Heart left ventricle (tissue), 16 donors: ENCODE measurements at regions not wholly inside any gene's neighbourhood (a gene's known extent, or its start where the extent isn't known, plus 50 kb on each side); places are given as distances from the start of the nearest gene placed in this dataset.

Experiments
- ATAC-seq, 4 donors: fragments of 200-7000 bp; cut with Tn5 transposase; one replicate each; pipeline ENCODE4 v1.9.1; 2020 to 2022; ENCODE audit warnings: moderate library complexity in 4 of 4, mild to moderate bottlenecking in 3 of 4, moderate number of reproducible peaks in 1 of 4
- DNase-seq, 5 donors: peaks; one replicate each; pipeline ENCODE4 v3.0.0-alpha.2; 2020
- H3K27ac ChIP-seq, 12 donors: fragments of 200-600 bp; sonication (generic) in 4 of 12; one replicate each; pipeline versions ENCODE4 v1.5.0 to v1.8.0; 2016 to 2022; ENCODE audit warnings: mild to moderate bottlenecking in 2 of 12
- H3K27me3 ChIP-seq, 9 donors: fragments of 200-600 bp; sonication (generic) in 2 of 9; one replicate each; pipeline versions ENCODE4 v1.5.1 to v1.8.0; 2016 to 2022; ENCODE audit warnings: mild to moderate bottlenecking in 3 of 9
- H3K36me3 ChIP-seq, 9 donors: fragments of 200-600 bp; sonication (generic) in 2 of 9; one replicate each; pipeline versions ENCODE4 v1.5.0 to v1.8.0; 2018 to 2022; ENCODE audit warnings: mild to moderate bottlenecking in 2 of 9
- H3K4me1 ChIP-seq, 12 donors: fragments of 200-600 bp; sonication (generic) in 4 of 12; one replicate each; pipeline versions ENCODE4 v1.5.0 to v1.8.0; 2016 to 2022; ENCODE audit warnings: mild to moderate bottlenecking in 3 of 12
- H3K4me3 ChIP-seq, 12 donors: fragments of 200-600 bp; sonication (generic) in 4 of 12; one replicate each; pipeline versions ENCODE4 v1.5.0 to v1.8.0; 2017 to 2022; ENCODE audit warnings: mild to moderate bottlenecking in 9 of 12, moderate library complexity in 4 of 12
- H3K9me3 ChIP-seq, 12 donors: fragments of 200-600 bp; sonication (generic) in 4 of 12; one replicate each; pipeline versions ENCODE4 v1.5.0 to v1.8.0; 2016 to 2022; ENCODE audit warnings: mild to moderate bottlenecking in 1 of 12
- POLR2A ChIP-seq, 2 donors: fragments of 450-650 bp; IDR thresholded peaks; one replicate each; pipeline ENCODE4 v1.6.1; 2017; ENCODE audit warnings: antibody characterized with exemption in 2 of 2, mild to moderate bottlenecking in 2 of 2, moderate library complexity in 2 of 2
- WGBS, 4 donors: extraction: QIAGEN DNeasy Blood & Tissue Kit in 2 of 4; methylation state at CpG; one replicate each; pipeline versions ENCODE4 v1.1.5 to v1.1.7; 2013 to 2018; 5-methylcytosine and 5-hydroxymethylcytosine counted together
- intact Hi-C, 10 donors: fragments of 100-400 bp; cut with DNase I; formaldehyde crosslinking; loops; one replicate each; pipeline versions ENCODE4 v1.11.1 to v1.14.2; 2022
- TF ChIP-seq, protein P1 (sequence below), 12 donors: fragments of 200-600 bp; sonication (generic) in 4 of 12; IDR thresholded peaks; one replicate each; pipeline versions ENCODE4 v1.5.0 to v1.8.0; 2018 to 2022; ENCODE audit warnings: antibody characterized with exemption in 12 of 12, mild to moderate bottlenecking in 5 of 12
- donor health status: ischemic (EF 13 %, LVEDD 7.1; RV severe dilation, severe dysfunction).
- donor health status: healthy with polysubstance abuse.
- donor health status: DM: no; HTN: yes; CAD: no.
- donor health status: DM: no; HTN: no; CAD: no.
- donor health status: ischemic (EF 25% LVEDD 6.9; RV normal size, moderate dysfunction).
- donor health status: ischemic (EF 25% LVEDD 5.7; RV mildly dilated, moderate dysfunction).
- donor health status: healthy.
- donor health status: DM: yes; HTN: yes; CAD: no.
- donor health status: ischemic (EF 35%, LVEDD 5.7; RV mildly dilated, moderate dysfunction).
- donor health status: nonischemic (EF 11% LVEDD 7.7; RV severe dilation, severe dysfunction).
- donor health status: DM: yes; HTN: yes; CAD: no.
- donor health status: PGD.
- donor health status: ischemic (EF 29% LVEDD 5.4; RV normal size, mild dysfunction).
- donor health status: nonischemic (EF 23%, LVEDD 6.1; RV moderate dilation, normal function).

DNA sequence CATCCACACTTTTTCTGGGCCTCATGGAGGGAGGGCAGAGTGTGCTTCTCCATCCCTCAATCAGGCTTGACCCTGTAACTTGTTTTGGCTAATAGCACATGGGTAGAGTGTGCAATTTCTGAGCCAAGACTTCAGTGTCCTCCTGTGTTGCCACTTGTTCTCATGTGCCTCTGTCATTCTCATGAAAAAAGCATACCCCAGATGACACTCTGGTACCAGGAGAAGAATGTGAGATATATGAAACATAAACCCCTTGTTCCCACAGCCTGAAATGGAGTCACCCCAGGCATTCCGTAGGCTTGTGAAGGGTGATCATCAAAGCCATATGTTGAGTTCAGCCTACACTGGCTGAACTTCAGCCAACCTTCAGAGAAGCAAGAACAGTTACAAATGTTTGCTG is 239.2 kb upstream of the MIR17HG start:
- H3K4me3 ChIP-seq: no peak overlapping the region
- H3K4me1 ChIP-seq: no peaks in the 10 kb centered on the region
- intact Hi-C loops: no loop called here
- DNase-seq: no peak
- WGBS, 4 donors: 94 to 100% (median 96%) methylated on average over 1 of the region's 1 CpG
- ATAC-seq: no peak
- no peaks in the 10 kb centered on the region for H3K36me3 ChIP-seq
- no peaks in the 10 kb centered on the region for H3K27me3 ChIP-seq
- TF ChIP-seq POLR2A (IDR thresholded peaks at IDR 0.05): no peak
- TF ChIP-seq, protein P1, sequence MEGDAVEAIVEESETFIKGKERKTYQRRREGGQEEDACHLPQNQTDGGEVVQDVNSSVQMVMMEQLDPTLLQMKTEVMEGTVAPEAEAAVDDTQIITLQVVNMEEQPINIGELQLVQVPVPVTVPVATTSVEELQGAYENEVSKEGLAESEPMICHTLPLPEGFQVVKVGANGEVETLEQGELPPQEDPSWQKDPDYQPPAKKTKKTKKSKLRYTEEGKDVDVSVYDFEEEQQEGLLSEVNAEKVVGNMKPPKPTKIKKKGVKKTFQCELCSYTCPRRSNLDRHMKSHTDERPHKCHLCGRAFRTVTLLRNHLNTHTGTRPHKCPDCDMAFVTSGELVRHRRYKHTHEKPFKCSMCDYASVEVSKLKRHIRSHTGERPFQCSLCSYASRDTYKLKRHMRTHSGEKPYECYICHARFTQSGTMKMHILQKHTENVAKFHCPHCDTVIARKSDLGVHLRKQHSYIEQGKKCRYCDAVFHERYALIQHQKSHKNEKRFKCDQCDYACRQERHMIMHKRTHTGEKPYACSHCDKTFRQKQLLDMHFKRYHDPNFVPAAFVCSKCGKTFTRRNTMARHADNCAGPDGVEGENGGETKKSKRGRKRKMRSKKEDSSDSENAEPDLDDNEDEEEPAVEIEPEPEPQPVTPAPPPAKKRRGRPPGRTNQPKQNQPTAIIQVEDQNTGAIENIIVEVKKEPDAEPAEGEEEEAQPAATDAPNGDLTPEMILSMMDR (IDR thresholded peaks at IDR 0.05): no peak
- H3K9me3 ChIP-seq: no peaks in the 10 kb centered on the region
- H3K27ac ChIP-seq: no peak overlapping the region

DNA sequence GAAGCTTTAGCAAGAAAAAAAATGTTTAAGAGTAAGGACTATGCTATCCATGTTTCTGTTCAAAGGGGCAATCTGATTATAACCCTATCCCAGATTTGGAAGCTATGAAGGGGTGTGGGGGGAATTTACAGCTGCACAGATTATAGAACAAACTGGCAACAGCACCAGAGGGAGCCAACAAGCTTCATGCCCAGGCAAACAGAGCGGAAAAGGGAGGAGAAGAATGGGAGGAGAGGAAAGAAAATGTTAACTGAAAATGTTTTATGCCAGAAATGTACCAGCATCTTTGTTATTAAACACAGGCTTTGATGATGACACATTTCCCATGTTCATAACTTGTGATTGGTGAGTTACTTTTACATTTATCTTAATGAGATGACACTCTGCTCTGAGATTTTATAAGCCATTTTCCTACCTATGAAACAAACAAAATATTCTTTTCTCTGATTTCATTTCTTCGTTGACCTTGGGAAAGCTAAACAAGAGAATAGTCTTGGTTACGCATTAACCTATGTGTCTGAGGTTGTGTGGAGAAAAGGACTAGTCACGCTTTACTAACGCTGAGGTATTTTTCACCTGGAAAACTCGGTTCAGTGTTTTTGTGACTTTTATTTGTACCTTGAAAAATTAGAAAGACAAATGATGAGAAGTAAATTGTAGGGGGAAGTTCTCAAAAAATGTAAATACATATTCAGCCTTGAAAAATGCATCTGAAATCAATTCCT is 235.8 kb upstream of the MIR17HG start:
- no peak overlapping the region for H3K27ac ChIP-seq
- no peaks in the 10 kb centered on the region for H3K4me1 ChIP-seq
- no peaks in the 10 kb centered on the region for H3K36me3 ChIP-seq
- H3K4me3 ChIP-seq: no peak overlapping the region
- H3K9me3 ChIP-seq: no peaks in the 10 kb centered on the region
- no peak for DNase-seq
- ATAC-seq: no peak
- TF ChIP-seq POLR2A (IDR thresholded peaks at IDR 0.05): no peak
- no peaks in the 10 kb centered on the region for H3K27me3 ChIP-seq
- intact Hi-C loops: no loop called here
- WGBS, 4 donors: 86 to 94% (median 88%) methylated on average over 6 of the region's 6 CpGs

DNA sequence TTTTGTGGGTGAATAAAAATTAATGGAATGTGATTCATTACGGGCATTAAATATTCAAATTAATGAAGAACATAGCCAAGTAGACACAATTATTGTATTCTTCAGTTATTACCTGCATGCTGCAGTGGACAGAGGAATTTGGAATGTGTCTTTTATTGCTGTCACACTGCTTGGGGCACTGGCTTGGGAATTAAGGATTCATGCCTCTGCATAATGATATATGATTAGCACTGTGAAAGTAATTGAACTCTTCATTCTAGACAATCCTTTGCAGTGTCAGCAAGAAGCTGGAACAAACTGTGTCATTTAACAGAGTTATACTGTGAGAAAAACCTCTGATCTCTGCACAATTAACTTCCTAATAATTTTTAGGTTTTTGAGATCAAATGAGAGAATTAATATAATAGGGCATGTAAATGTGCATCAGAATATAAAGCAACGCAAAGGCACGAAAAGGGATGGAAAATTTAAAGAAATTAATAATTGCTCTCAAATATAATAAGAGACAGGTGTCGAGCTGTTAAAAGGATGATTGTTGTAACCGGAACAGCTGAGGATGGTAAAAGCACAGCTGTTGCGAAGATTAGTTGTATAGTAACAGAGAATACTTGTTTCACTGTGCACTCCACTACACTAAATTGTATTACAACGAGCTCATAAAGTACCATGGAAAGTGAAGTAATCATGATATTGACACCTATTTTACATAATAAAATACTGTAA is 235.1 kb upstream of the MIR17HG start:
- TF ChIP-seq POLR2A (IDR thresholded peaks at IDR 0.05): no peak
- no peak overlapping the region for H3K27ac ChIP-seq
- H3K36me3 ChIP-seq: no peaks in the 10 kb centered on the region
- H3K27me3 ChIP-seq: no peaks in the 10 kb centered on the region
- intact Hi-C loops: no loop called here
- H3K4me3 ChIP-seq: no peak overlapping the region
- no peaks in the 10 kb centered on the region for H3K4me1 ChIP-seq
- no peaks in the 10 kb centered on the region for H3K9me3 ChIP-seq
- DNase-seq (no peak), ATAC-seq (no peak)
- 77 to 83% (median 82%) methylated on average over 7 of the region's 7 CpGs for WGBS, 4 donors

DNA sequence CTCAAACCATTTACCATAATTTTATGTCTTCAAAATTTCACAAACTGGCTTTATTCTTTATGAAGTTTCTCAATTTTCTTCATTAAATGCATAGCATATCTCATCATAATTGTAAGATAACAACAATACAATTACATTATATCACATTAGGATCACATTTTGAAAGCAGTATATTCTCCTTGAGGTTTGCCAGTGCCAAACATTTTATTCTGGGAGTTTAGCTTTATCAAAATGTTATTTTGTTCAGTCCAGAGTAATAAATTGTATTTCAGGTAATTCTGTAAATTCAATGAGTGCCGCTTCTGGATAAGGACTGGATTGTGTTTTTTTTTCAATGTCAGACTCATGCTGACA is 234.6 kb upstream of the MIR17HG start:
- Histone ChIP-seq H3K4me1 (no peaks in the 10 kb centered on the region), H3K27ac (no peak overlapping the region), H3K4me3 (no peak overlapping the region), H3K36me3 (no peaks in the 10 kb centered on the region), H3K27me3 (no peaks in the 10 kb centered on the region), H3K9me3 (no peaks in the 10 kb centered on the region)
- TF ChIP-seq POLR2A (IDR thresholded peaks at IDR 0.05): no peak
- TF ChIP-seq, protein P1 (IDR thresholded peaks at IDR 0.05): no peak
- DNase-seq: no peak
- no peak for ATAC-seq
- intact Hi-C loops: no loop called here
- 95 to 99% (median 98%) methylated on average over 1 of the region's 1 CpG for WGBS, 4 donors

DNA sequence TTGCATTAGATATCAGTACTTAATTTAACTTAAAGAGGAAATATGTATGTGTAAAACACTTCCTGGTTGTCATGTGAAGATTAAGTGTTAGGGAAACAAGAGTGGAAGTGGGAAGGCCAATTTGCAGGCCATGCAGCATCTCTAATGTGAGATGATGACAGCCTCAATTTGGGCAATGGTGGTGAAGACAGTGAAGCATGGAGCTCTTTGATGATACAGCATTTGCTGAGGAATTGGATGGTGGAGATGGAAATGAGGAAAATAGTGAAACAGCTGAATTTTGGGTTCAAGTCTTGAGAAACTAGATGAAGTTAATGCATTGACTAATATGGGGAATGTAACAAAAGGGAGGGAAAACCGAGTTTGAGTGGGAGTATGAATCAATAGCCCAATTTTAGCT is 231.7 kb upstream of the MIR17HG start:
- H3K4me3 ChIP-seq: no peak overlapping the region
- no peaks in the 10 kb centered on the region for H3K27me3 ChIP-seq
- no peaks in the 10 kb centered on the region for H3K36me3 ChIP-seq
- 90 to 96% (median 94%) methylated on average over 1 of the region's 1 CpG for WGBS, 4 donors
- no peaks in the 10 kb centered on the region for H3K4me1 ChIP-seq
- H3K9me3 ChIP-seq: no peaks in the 10 kb centered on the region
- TF ChIP-seq POLR2A (IDR thresholded peaks at IDR 0.05): no peak
- TF ChIP-seq, protein P1 (IDR thresholded peaks at IDR 0.05): no peak
- H3K27ac ChIP-seq: no peak overlapping the region
- intact Hi-C loops: no loop called here
- no peak for ATAC-seq
- DNase-seq: no peak
